NB4 (cell line): ENCODE measurements at regions not wholly inside any gene's neighbourhood (a gene's known extent, or its start where the extent isn't known, plus 50 kb on each side); places are given as distances from the start of the nearest gene placed in this dataset.
"Not testable (repeated sequence)": the region's sequence is repeated elsewhere in the genome, so short reads cannot be mapped to it uniquely, and the experiment has no call there.

Source experiments
- DNase-seq: peaks from one replicate; pipeline ENCODE4 v3.0.0; 2010; ENCODE audit warnings: low read depth
- H3K4me3 ChIP-seq: one replicate; pipeline ENCODE4 v1.5.1; 2011; ENCODE audit warnings: mild to moderate bottlenecking, low read depth, low read length, moderate library complexity
- CTCF ChIP-seq: IDR thresholded peaks from one replicate; pipeline ENCODE4 v1.5.1; 2012; ENCODE audit warnings: low read depth, low read length
- MAX ChIP-seq: IDR thresholded peaks from 2 replicates; pipeline ENCODE4 v1.6.1; 2011; ENCODE audit warnings: low read depth, low read length
- MYC ChIP-seq: IDR thresholded peaks from 2 replicates; pipeline ENCODE4 v1.6.1; 2011; ENCODE audit warnings: low read depth, low read length
- POLR2A ChIP-seq: IDR thresholded peaks from 2 replicates; pipeline ENCODE4 v1.6.1; 2011; ENCODE audit warnings: mild to moderate bottlenecking; ENCODE audit not compliant: insufficient read length; ENCODE audit errors: extremely low read depth

GRCh38 chr11:69205743-69206612 is 50.2 kb downstream of the SMIM38 start:
- no peak overlapping the region for H3K4me3 ChIP-seq
- TF ChIP-seq MAX, result no peak
- TF ChIP-seq POLR2A, result no peak
- TF ChIP-seq CTCF, result no peak
- TF ChIP-seq MYC, result no peak
- DNase-seq, result no peak

GRCh38 chr11:69206613-69206965 is 50.9 kb downstream of the SMIM38 start:
- DNase-seq, result not testable (repeated sequence)

GRCh38 chr11:69207165-69207889 is 51.6 kb downstream of the SMIM38 start:
- no peak overlapping the region for H3K4me3 ChIP-seq
- TF ChIP-seq MAX (no peak), MYC (no peak), CTCF (no peak), POLR2A (no peak)
- DNase-seq, result no peak

More at GRCh38 chr11:69206613-69206965, 50.9 kb downstream of the SMIM38 start:
- H3K4me3 ChIP-seq, result not testable (repeated sequence)

GRCh38 chr11:69208190-69209037 is 52.7 kb downstream of the SMIM38 start:
- no peak for DNase-seq
- no peak for TF ChIP-seq POLR2A
- no peak for TF ChIP-seq MYC
- no peak for TF ChIP-seq CTCF
- TF ChIP-seq MAX, result no peak
- H3K4me3 ChIP-seq, result no peak overlapping the region

- DNase-seq, result no peak
- no peak overlapping the region for H3K4me3 ChIP-seq
- no peak for TF ChIP-seq POLR2A
- peak; percentile 6 for TF ChIP-seq CTCF
- no peak for TF ChIP-seq MYC
- TF ChIP-seq MAX, result no peak
Measured at GRCh38 chr11:69209038-69209350, 53.3 kb downstream of the SMIM38 start.
